ENCODE measurements at regions not wholly inside any gene's neighbourhood (a gene's known extent, or its start where the extent isn't known, plus 50 kb on each side); places are given as distances from the start of the nearest gene placed in this dataset.
"Not testable (repeated sequence)": the region's sequence is repeated elsewhere in the genome, so short reads cannot be mapped to it uniquely, and the experiment has no call there.

DNA sequence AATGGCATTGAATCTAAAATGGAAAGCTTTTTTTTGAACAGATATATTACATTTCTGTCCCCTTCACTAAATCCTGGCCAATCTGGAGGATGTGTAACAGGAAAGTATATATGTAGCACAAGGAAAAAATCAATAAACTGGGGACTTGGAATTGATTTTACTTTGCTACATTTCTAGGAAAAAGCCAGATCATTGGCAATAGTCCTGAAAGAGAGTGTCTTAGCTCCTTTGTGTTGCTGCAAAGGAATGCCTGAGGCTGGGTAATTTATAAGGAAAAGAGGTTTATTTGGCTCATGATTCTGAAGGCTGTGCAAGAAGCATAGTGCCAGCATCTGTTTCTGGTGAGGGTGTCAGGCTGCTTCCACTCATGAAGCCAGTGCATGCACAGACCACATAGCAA is 574.9 kb downstream of the HTR1B start:
- Histone ChIP-seq H3K27ac (no peak overlapping the region), H3K4me1 (peaks cover 5% of the 10 kb centered on the region), H3K4me3 (no peak overlapping the region), H3K36me3 (ENCODE audit: low read depth, missing control alignments) (no peaks in the 10 kb centered on the region), H3K9me3 (no peaks in the 10 kb centered on the region), H3K27me3 (no peaks in the 10 kb centered on the region)
- TF ChIP-seq POLR2A (IDR thresholded peaks at IDR 0.05), result no peak
- no peak for DNase-seq
- intact Hi-C loops (cut with DNase I; ENCODE audit: low total_unique reads), result no loop called here

GRCh38 chr6:76886900-76887299 is 576.4 kb downstream of the HTR1B start:
- Histone ChIP-seq H3K27me3 (no peaks in the 10 kb centered on the region), H3K27ac (no peak overlapping the region), H3K36me3 (ENCODE audit: low read depth, missing control alignments) (no peaks in the 10 kb centered on the region), H3K4me1 (peaks cover 5% of the 10 kb centered on the region), H3K4me3 (no peak overlapping the region), H3K9me3 (no peaks in the 10 kb centered on the region)
- no peak for DNase-seq
- no peak for TF ChIP-seq CTCF (IDR thresholded peaks at IDR 0.05)
- TF ChIP-seq POLR2A (IDR thresholded peaks at IDR 0.05), result no peak
- WGBS, 2 donors, result 69 to 88% methylated on average over 3 of the region's 3 CpGs
- intact Hi-C loops (cut with DNase I; ENCODE audit: low total_unique reads), result no loop called here

DNA sequence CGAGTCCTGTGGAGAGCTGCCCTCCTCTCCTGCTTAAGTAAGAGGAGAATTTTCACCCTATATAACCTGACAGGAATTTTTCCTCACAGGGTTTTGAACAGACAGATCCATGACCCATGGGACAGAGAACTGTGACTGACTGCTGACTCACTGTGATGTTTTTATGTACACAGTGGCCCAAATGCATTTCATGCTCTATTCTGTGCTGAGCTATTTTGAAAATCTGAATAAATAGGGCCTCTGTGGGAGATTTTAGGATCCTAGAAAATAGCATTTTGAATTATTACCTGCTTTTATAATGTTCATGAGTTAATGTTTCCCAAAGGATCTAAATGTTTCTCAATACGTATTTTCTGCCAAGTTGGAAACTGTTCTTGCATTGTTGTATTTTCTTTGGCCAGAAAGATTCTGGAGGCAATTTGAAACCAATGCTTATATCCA is 577.4 kb downstream of the HTR1B start:
- no peak overlapping the region for H3K27ac ChIP-seq
- H3K36me3 ChIP-seq (ENCODE audit: low read depth, missing control alignments), result no peaks in the 10 kb centered on the region
- H3K4me1 ChIP-seq, result peaks cover 5% of the 10 kb centered on the region
- intact Hi-C loops (cut with DNase I; ENCODE audit: low total_unique reads), result no loop called here
- H3K4me3 ChIP-seq, result no peak overlapping the region
- no peaks in the 10 kb centered on the region for H3K9me3 ChIP-seq
- 54% methylated on average over 2 of the region's 2 CpGs for WGBS, 2 donors
- no peaks in the 10 kb centered on the region for H3K27me3 ChIP-seq
- no peak for DNase-seq
- TF ChIP-seq CTCF (IDR thresholded peaks at IDR 0.05), result no peak
- no peak for TF ChIP-seq POLR2A (IDR thresholded peaks at IDR 0.05)

GRCh38 chr6:76881414-76881813 is 581.9 kb downstream of the HTR1B start:
- no peak for DNase-seq
- H3K4me3 ChIP-seq, result no peak overlapping the region
- TF ChIP-seq POLR2A (IDR thresholded peaks at IDR 0.05), result no peak
- TF ChIP-seq CTCF (IDR thresholded peaks at IDR 0.05), result no peak
- no peaks in the 10 kb centered on the region for H3K9me3 ChIP-seq
- H3K4me1 ChIP-seq, result peaks cover 5% of the 10 kb centered on the region
- no peaks in the 10 kb centered on the region for H3K36me3 ChIP-seq (ENCODE audit: low read depth, missing control alignments)
- intact Hi-C loops (cut with DNase I; ENCODE audit: low total_unique reads), result no loop called here
- H3K27me3 ChIP-seq, result no peaks in the 10 kb centered on the region
- H3K27ac ChIP-seq, result no peak overlapping the region
- 67 to 91% methylated on average over 1 of the region's 1 CpG for WGBS, 2 donors

DNA sequence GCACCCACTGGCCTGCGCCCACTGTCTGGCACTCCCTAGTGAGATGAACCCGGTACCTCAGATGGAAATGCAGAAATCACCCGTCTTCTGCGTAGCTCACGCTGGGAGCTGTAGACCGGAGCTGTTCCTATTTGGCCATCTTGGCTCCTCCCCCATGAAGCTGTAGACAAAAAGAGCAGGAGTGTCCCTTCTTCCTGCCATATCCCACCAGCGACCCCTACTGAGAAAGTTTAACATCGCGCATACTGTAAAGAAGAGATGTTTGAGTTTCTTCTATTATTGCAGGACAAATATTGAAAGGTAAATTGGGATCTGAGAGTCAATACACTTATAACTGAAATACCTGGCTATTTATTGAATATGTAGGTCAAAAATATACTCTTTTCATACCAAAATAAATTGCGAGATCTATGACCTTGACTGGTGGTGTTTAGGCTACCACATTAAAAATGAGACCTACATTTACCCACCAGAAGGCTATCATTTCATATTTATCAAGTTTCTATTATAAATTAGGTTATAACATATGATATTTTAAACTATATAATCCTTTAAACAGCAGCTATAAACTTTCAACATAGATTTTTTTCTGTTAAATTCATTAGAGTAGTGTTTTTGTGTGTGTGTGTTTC is 586.3 kb downstream of the HTR1B start:
- peak; percentile 82 for DNase-seq
- H3K27me3 ChIP-seq, result no peaks in the 10 kb centered on the region
- H3K36me3 ChIP-seq (ENCODE audit: low read depth, missing control alignments), result no peaks in the 10 kb centered on the region
- no peak for TF ChIP-seq POLR2A (IDR thresholded peaks at IDR 0.05)
- TF ChIP-seq CTCF (IDR thresholded peaks at IDR 0.05), result peak; percentile 16 to 44 (median 35)
- 66 to 75% methylated on average over 7 to 10 of the region's 10 CpGs for WGBS, 2 donors
- H3K9me3 ChIP-seq, result no peaks in the 10 kb centered on the region
- no peak overlapping the region for H3K27ac ChIP-seq
- intact Hi-C loops (cut with DNase I; ENCODE audit: low total_unique reads), result no loop called here
- no peak overlapping the region for H3K4me3 ChIP-seq
- H3K4me1 ChIP-seq, result no peaks in the 10 kb centered on the region

DNA sequence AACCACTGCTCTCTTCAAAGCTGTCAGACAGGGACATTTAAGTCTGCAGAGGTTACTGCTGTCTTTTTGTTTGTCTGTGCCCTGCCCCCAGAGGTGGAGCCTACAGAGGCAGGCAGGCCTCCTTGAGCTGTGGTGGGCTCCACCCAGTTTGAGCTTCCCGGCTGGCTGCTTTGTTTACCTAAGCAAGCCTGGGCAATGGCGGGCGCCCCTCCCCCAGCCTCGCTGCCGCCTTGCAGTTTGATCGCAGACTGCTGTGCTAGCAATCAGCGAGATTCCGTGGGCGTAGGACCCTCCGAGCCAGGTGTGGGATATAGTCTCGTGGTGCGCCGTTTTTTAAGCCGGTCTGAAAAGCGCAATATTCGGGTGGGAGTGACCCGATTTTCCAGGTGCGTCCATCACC is 586.9 kb downstream of the HTR1B start:
- intact Hi-C loops (cut with DNase I; ENCODE audit: low total_unique reads), result not testable (repeated sequence)

More for the DNA sequence above, 586.9 kb downstream of the HTR1B start:
- H3K27ac ChIP-seq; H3K36me3 ChIP-seq (ENCODE audit: low read depth, missing control alignments); DNase-seq; H3K4me1 ChIP-seq; H3K9me3 ChIP-seq; H3K4me3 ChIP-seq; H3K27me3 ChIP-seq: not testable (repeated sequence)
- 80% methylated on average over 1 of the region's 18 CpGs; no CpG with 5 or more reads in 1 of the 2 donors for WGBS, 2 donors
